K562 (cell line): ENCODE measurements at regions not wholly inside any gene's neighbourhood (a gene's known extent, or its start where the extent isn't known, plus 50 kb on each side); places are given as distances from the start of the nearest gene placed in this dataset.

Source experiments
- ATAC-seq: fragments of 200-7000 bp; cut with Tn5 transposase; 3 replicates; pipeline ENCODE4 v1.9.1; 2020; ENCODE audit warnings: moderate library complexity
- BruUV-seq: library from RNA; stranded (reverse); fragments of 400-500 nt; replicated peaks from 2 replicates; lab custom pipeline; 2021; lab: Mats Ljungman, UMichigan
- CTCF ChIA-PET: fragments of 300-600 bp; formaldehyde crosslinking; extraction: SDS; loops from one replicate; lab custom pipeline; 2021; ENCODE audit warnings: low intra/inter-chr PET ratio; lab: Yijun Ruan, JAX
- POLR2A ChIA-PET: fragments of 300-600, 350-650 bp; sonication (Branson Sonifier 250); formaldehyde crosslinking; extraction: SDS; loops from one replicate; lab custom pipeline; 2021; ENCODE audit warnings: antibody characterized with exemption, inconsistent platforms; lab: Yijun Ruan, JAX
- DNase-seq, 4 experiments: peaks; one replicate each; pipeline versions ENCODE4 v3.0.0 to v3.0.0-alpha.2; 2011 to 2018; ENCODE audit warnings: low spot score in 3 of 4, mixed read lengths in 3 of 4; ENCODE audit errors: extremely low read depth in 1 of 4
- FAIRE-seq: peaks from 2 replicates; lab custom pipeline; 2011; peaks lifted over from hg19 to GRCh38; lab: Jason Lieb, UNC
- H2AFZ ChIP-seq: 2 replicates; pipeline ENCODE4 v1.6.0; 2011; ENCODE audit warnings: low read depth, low read length, control low read depth, inconsistent platforms
- H3K27ac ChIP-seq: fragments of 200-600 bp; 3 replicates; pipeline ENCODE4 v1.8.0; 2011; ENCODE audit warnings: low read depth, mild to moderate bottlenecking, control low read depth, inconsistent platforms, low read length, moderate library complexity, mixed read lengths; ENCODE audit errors: extremely low read depth
- H3K27me3 ChIP-seq, 2 experiments: fragments of 300-600 bp in 1 of 2; 2 replicates in 1 of 2; 3 replicates in 1 of 2; pipeline versions ENCODE4 v1.6.0 to v1.8.0; 2011; ENCODE audit warnings: inconsistent platforms in 2 of 2, low read length in 2 of 2, mild to moderate bottlenecking in 1 of 2, mixed read lengths in 1 of 2, moderate library complexity in 1 of 2; ENCODE audit not compliant: control insufficient read depth in 2 of 2, insufficient read depth in 2 of 2
- H3K36me3 ChIP-seq: fragments of 300-600 bp; 3 replicates; pipeline ENCODE4 v1.8.0; 2011; ENCODE audit warnings: mild to moderate bottlenecking, low read length, inconsistent platforms; ENCODE audit not compliant: control insufficient read depth, insufficient read depth
- H3K4me1 ChIP-seq, 2 experiments: fragments of 200-600 bp in 1 of 2; replicated peaks in 1 of 2; 2 replicates in 1 of 2; 3 replicates in 1 of 2; pipeline versions ENCODE4 v1.5.1 to v1.8.0; 2011; ENCODE audit warnings: inconsistent platforms in 2 of 2, low read length in 2 of 2, mild to moderate bottlenecking in 1 of 2, mixed read lengths in 1 of 2, moderate library complexity in 1 of 2; ENCODE audit not compliant: control insufficient read depth in 2 of 2, insufficient read depth in 2 of 2
- H3K4me2 ChIP-seq: 2 replicates; pipeline ENCODE4 v1.6.1; 2011; ENCODE audit warnings: low read length, control low read depth, inconsistent platforms, mixed read lengths; ENCODE audit not compliant: insufficient read depth
- H3K4me3 ChIP-seq: fragments of 200-600 bp; sonication (generic), shearing (Covaris generic); 2 replicates; pipeline ENCODE4 v1.5.1; 2016; ENCODE audit warnings: control low read depth, inconsistent platforms
- H3K79me2 ChIP-seq: fragments of 200-600 bp; 3 replicates; pipeline ENCODE4 v1.8.0; 2011; ENCODE audit warnings: low read length, inconsistent platforms; ENCODE audit not compliant: control insufficient read depth, insufficient read depth
- H3K9ac ChIP-seq, 2 experiments: 2 replicates each; pipeline versions ENCODE4 v1.6.0 to v1.6.1; 2011; ENCODE audit warnings: low read depth in 2 of 2, low read length in 2 of 2, control low read depth in 1 of 2, inconsistent platforms in 1 of 2, mild to moderate bottlenecking in 1 of 2, mixed read lengths in 1 of 2; ENCODE audit not compliant: insufficient read depth in 1 of 2
- H3K9me1 ChIP-seq: one replicate; pipeline ENCODE4 v1.6.0; 2011; ENCODE audit warnings: inconsistent platforms, mild to moderate bottlenecking, low read length, moderate library complexity; ENCODE audit not compliant: control insufficient read depth, insufficient read depth
- H3K9me3 ChIP-seq: replicated peaks from 2 replicates; pipeline ENCODE4 v1.5.1; 2011; ENCODE audit warnings: low read depth, low read length, inconsistent platforms; ENCODE audit not compliant: control insufficient read depth, insufficient read depth
- H4K20me1 ChIP-seq: replicated peaks from 2 replicates; pipeline ENCODE4 v1.6.1; 2011; ENCODE audit warnings: low read length, inconsistent platforms, mixed read lengths; ENCODE audit not compliant: control insufficient read depth, insufficient read depth
- CREB1 ChIP-seq, 2 experiments: sonication (generic) in 1 of 2; formaldehyde crosslinking in 1 of 2; IDR thresholded peaks; 2 replicates each; pipeline versions ENCODE4 v1.6.1 to v1.8.0; 2012 to 2022; ENCODE audit warnings: inconsistent platforms in 1 of 2, mild to moderate bottlenecking in 1 of 2, missing genetic modification reagents in 1 of 2, moderate library complexity in 1 of 2
- FOXJ3 ChIP-seq: sonication (generic); formaldehyde crosslinking; IDR thresholded peaks from 2 replicates; pipeline ENCODE4 v1.4.0; 2020; ENCODE audit warnings: mild to moderate bottlenecking, missing genetic modification reagents
- GATAD2A ChIP-seq: fragments of 450-650 bp; IDR thresholded peaks from 2 replicates; pipeline ENCODE4 v1.6.1; 2017
- LEF1 ChIP-seq: fragments of 450-650 bp; IDR thresholded peaks from 2 replicates; pipeline ENCODE4 v1.6.1; 2016; ENCODE audit warnings: mild to moderate bottlenecking
- MECOM ChIP-seq: fragments of 250-450 bp; sonication (Bioruptor Pico); IDR thresholded peaks from 2 replicates; pipeline ENCODE4 v1.8.0; 2022; ENCODE audit warnings: inconsistent platforms
- NFIX ChIP-seq: fragments of 250-450 bp; sonication (Bioruptor Pico); IDR thresholded peaks from 2 replicates; pipeline ENCODE4 v1.4.0; 2020; ENCODE audit warnings: low read depth, mild to moderate bottlenecking, moderate library complexity
- NR1H2 ChIP-seq: sonication (generic); formaldehyde crosslinking; IDR thresholded peaks from 2 replicates; pipeline ENCODE4 v1.4.0; 2020; ENCODE audit warnings: mild to moderate bottlenecking, missing genetic modification reagents
- SAFB2 ChIP-seq: fragments of 200-400 bp; formaldehyde crosslinking; IDR thresholded peaks from 2 replicates; pipeline ENCODE4 v1.6.1; 2018; ENCODE audit warnings: borderline replicate concordance, low read length, low read depth, moderate library complexity; ENCODE audit not compliant: severe bottlenecking
- SAP30 ChIP-seq: fragments of 200-600 bp; sonication (generic); IDR thresholded peaks from 2 replicates; pipeline ENCODE4 v1.6.1; 2012; ENCODE audit warnings: borderline replicate concordance, low read depth, mild to moderate bottlenecking, moderate library complexity, low read length, control low read depth, inconsistent platforms; ENCODE audit not compliant: insufficient read depth, poor library complexity, severe bottlenecking
- STAT5A ChIP-seq: IDR thresholded peaks from 2 replicates; pipeline ENCODE4 v1.6.1; 2012; ENCODE audit warnings: low read length, inconsistent platforms, borderline replicate concordance
- STAT5B ChIP-seq: fragments of 250-450 bp; sonication (Bioruptor Pico); IDR thresholded peaks from 2 replicates; pipeline ENCODE4 v1.8.0; 2021; ENCODE audit warnings: mild to moderate bottlenecking, inconsistent platforms
- ZEB2 ChIP-seq: fragments of 450-650 bp; IDR thresholded peaks from 2 replicates; pipeline ENCODE4 v1.6.1; 2016
- ZNF3 ChIP-seq: fragments of 250-450 bp; sonication (Bioruptor Pico); IDR thresholded peaks from 2 replicates; pipeline ENCODE4 v1.5.0; 2021; ENCODE audit warnings: mild to moderate bottlenecking, moderate library complexity
- ZNF583 ChIP-seq: fragments of 250-450 bp; sonication (Bioruptor Pico); IDR thresholded peaks from 2 replicates; pipeline ENCODE4 v1.4.0; 2020
- ZNF586 ChIP-seq: fragments of 450-650 bp; formaldehyde crosslinking; conservative IDR thresholded peaks from 2 replicates; pipeline ENCODE4 v1.4.0; 2020; ENCODE audit warnings: mild to moderate bottlenecking, moderate library complexity
- WGBS: fragments of 100-300 bp; shearing (Covaris generic); methylation state at CpG from one replicate; pipeline ENCODE4 v1.1.6; 2016; ENCODE audit warnings: low coverage, mixed read lengths; ENCODE audit not compliant: insufficient coverage; ENCODE audit errors: missing lambda C conversion rate; 5-methylcytosine and 5-hydroxymethylcytosine counted together
- in situ Hi-C: fragments of 300-500 bp; cut with MboI; formaldehyde crosslinking; loops from 4 replicates; pipeline ENCODE4 v1.15.0; 2018; ENCODE audit warnings: inconsistent platforms, mixed read lengths
- intact Hi-C: fragments of 100-400 bp; cut with micrococcal nuclease; formaldehyde crosslinking; loops from 2 replicates; pipeline ENCODE4 v1.14.2; 2022
- TF ChIP-seq, protein P1 (sequence below): fragments of 250-450 bp; sonication (Bioruptor Pico); IDR thresholded peaks from 2 replicates; pipeline ENCODE4 v1.4.0; 2020; ENCODE audit warnings: mild to moderate bottlenecking, moderate library complexity
- TF ChIP-seq, protein P2 (sequence below): sonication (generic); formaldehyde crosslinking; IDR thresholded peaks from 2 replicates; pipeline ENCODE4 v1.8.1; 2022; ENCODE audit warnings: missing genetic modification reagents

DNA sequence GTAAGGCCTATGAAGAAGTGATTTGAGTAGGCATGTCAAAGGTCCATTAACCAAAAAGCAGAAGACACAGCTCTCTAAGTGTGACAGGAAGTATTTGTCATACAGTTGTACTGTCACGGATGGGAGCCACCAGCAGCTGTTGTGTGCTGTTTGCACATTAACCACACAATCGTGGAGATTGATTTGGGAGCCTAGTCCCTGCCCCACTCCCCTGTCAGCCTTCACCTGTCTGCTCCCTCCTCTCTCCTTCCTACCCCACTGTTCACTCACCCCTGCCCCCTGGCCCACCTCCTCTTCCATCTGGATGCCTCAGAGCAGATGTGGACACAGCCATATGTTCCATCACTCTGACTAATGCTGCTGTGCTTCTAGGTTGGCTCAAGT is 124.7 kb upstream of the SPACA1 start:
- ChIA-PET CTCF (no interaction called here), POLR2A (interaction anchor here (0.6 kb wide), 1 partner anchor 18 kb away, joined by 3 read pairs; no protein-coding TSS in a partner anchor)
- TF ChIP-seq, protein P1, sequence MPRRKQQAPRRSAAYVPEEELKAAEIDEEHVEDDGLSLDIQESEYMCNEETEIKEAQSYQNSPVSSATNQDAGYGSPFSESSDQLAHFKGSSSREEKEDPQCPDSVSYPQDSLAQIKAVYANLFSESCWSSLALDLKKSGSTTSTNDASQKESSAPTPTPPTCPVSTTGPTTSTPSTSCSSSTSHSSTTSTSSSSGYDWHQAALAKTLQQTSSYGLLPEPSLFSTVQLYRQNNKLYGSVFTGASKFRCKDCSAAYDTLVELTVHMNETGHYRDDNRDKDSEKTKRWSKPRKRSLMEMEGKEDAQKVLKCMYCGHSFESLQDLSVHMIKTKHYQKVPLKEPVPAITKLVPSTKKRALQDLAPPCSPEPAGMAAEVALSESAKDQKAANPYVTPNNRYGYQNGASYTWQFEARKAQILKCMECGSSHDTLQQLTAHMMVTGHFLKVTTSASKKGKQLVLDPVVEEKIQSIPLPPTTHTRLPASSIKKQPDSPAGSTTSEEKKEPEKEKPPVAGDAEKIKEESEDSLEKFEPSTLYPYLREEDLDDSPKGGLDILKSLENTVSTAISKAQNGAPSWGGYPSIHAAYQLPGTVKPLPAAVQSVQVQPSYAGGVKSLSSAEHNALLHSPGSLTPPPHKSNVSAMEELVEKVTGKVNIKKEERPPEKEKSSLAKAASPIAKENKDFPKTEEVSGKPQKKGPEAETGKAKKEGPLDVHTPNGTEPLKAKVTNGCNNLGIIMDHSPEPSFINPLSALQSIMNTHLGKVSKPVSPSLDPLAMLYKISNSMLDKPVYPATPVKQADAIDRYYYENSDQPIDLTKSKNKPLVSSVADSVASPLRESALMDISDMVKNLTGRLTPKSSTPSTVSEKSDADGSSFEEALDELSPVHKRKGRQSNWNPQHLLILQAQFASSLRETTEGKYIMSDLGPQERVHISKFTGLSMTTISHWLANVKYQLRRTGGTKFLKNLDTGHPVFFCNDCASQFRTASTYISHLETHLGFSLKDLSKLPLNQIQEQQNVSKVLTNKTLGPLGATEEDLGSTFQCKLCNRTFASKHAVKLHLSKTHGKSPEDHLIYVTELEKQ (CRISPR knock-in tag), result no peak
- TF ChIP-seq SAP30 (no peak), CREB1 (IDR thresholded peaks at IDR 0.05) (no peak), CREB1 (CRISPR knock-in tag; IDR thresholded peaks at IDR 0.05) (no peak), MECOM (CRISPR knock-in tag) (no peak), ZNF583 (CRISPR knock-in tag) (no peak), ZNF3 (no peak), NR1H2 (CRISPR knock-in tag) (no peak), NFIX (no peak), GATAD2A (no peak), SAFB2 (no peak), ZNF586 (CRISPR knock-in tag) (no peak), ZEB2 (no peak), LEF1 (no peak), STAT5B (no peak), STAT5A (no peak), FOXJ3 (CRISPR knock-in tag) (no peak)
- TF ChIP-seq, protein P2, sequence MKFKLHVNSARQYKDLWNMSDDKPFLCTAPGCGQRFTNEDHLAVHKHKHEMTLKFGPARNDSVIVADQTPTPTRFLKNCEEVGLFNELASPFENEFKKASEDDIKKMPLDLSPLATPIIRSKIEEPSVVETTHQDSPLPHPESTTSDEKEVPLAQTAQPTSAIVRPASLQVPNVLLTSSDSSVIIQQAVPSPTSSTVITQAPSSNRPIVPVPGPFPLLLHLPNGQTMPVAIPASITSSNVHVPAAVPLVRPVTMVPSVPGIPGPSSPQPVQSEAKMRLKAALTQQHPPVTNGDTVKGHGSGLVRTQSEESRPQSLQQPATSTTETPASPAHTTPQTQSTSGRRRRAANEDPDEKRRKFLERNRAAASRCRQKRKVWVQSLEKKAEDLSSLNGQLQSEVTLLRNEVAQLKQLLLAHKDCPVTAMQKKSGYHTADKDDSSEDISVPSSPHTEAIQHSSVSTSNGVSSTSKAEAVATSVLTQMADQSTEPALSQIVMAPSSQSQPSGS (CRISPR knock-in tag), result no peak
- WGBS, result 4% methylated on average over 2 of the region's 2 CpGs
- no peak overlapping the region for H2AFZ ChIP-seq
- ATAC-seq (no peak), FAIRE-seq (no peak), DNase-seq (no peak)
- in situ Hi-C loops (no loop called here), intact Hi-C loops (loop anchor here (10.0 kb wide), 1 partner anchor 848 kb away; no protein-coding TSS in a partner anchor)
- no peaks in the 10 kb centered on the region for H3K9me3 ChIP-seq
- no peak overlapping the region for H3K9ac ChIP-seq
- H3K27me3 ChIP-seq, result peaks cover 2 to 9% of the 10 kb centered on the region in 2 experiments; a peak in 2 of 5 replicates
- no TSS peak for BruUV-seq
- H3K36me3 ChIP-seq, result no peaks in the 10 kb centered on the region
- no peak overlapping the region for H3K27ac ChIP-seq
- H3K4me2 ChIP-seq, result no peak overlapping the region
- no peaks in the 10 kb centered on the region for H3K79me2 ChIP-seq
- no peak overlapping the region for H3K4me3 ChIP-seq
- no peaks in the 10 kb centered on the region for H3K4me1 ChIP-seq
- H3K9me1 ChIP-seq, result no peaks in the 10 kb centered on the region
- H4K20me1 ChIP-seq, result no peaks in the 10 kb centered on the region
